ENCODE measurements at regions not wholly inside any gene's neighbourhood (a gene's known extent, or its start where the extent isn't known, plus 50 kb on each side); places are given as distances from the start of the nearest gene placed in this dataset.

- no peak for TF ChIP-seq CTCF (IDR thresholded peaks at IDR 0.05)
- Histone ChIP-seq H3K4me1 (no peaks in the 10 kb centered on the region), H3K9me3 (no peaks in the 10 kb centered on the region), H3K4me3 (no peak overlapping the region), H3K27me3 (no peaks in the 10 kb centered on the region), H3K36me3 (no peaks in the 10 kb centered on the region), H3K27ac (no peak overlapping the region)
- ATAC-seq (no peak), DNase-seq (no peak)
- intact Hi-C loops (cut with DNase I): no loop called here
Observed at GRCh38 chr14:71196921-71197320, 289.7 kb downstream of the PCNX1 start.

- no peak for DNase-seq
- no peak overlapping the region for H3K27ac ChIP-seq
- no peak overlapping the region for H3K4me3 ChIP-seq
- intact Hi-C loops (cut with DNase I): no loop called here
- H3K36me3 ChIP-seq: no peaks in the 10 kb centered on the region
- H3K27me3 ChIP-seq: no peaks in the 10 kb centered on the region
- H3K9me3 ChIP-seq: no peaks in the 10 kb centered on the region
- no peak for TF ChIP-seq CTCF (IDR thresholded peaks at IDR 0.05)
- H3K4me1 ChIP-seq: no peaks in the 10 kb centered on the region
- no peak for ATAC-seq
Observed at GRCh38 chr14:71198687-71199086, 291.4 kb downstream of the PCNX1 start.

- no peak overlapping the region for H3K27ac ChIP-seq
- no peaks in the 10 kb centered on the region for H3K9me3 ChIP-seq
- no peaks in the 10 kb centered on the region for H3K27me3 ChIP-seq
- no peaks in the 10 kb centered on the region for H3K36me3 ChIP-seq
- DNase-seq: no peak
- ATAC-seq: no peak
- no peaks in the 10 kb centered on the region for H3K4me1 ChIP-seq
- no peak for TF ChIP-seq CTCF (IDR thresholded peaks at IDR 0.05)
- intact Hi-C loops (cut with DNase I): no loop called here
- no peak overlapping the region for H3K4me3 ChIP-seq
Observed at GRCh38 chr14:71201840-71202239, 294.6 kb downstream of the PCNX1 start.

GRCh38 chr14:71202881-71203280 is 295.6 kb downstream of the PCNX1 start:
- intact Hi-C loops (cut with DNase I): no loop called here
- H3K4me1 ChIP-seq: no peaks in the 10 kb centered on the region

GRCh38 chr14:71203306-71203705 is 296.0 kb downstream of the PCNX1 start:
- Histone ChIP-seq H3K27ac (no peak overlapping the region), H3K4me3 (no peak overlapping the region), H3K36me3 (no peaks in the 10 kb centered on the region), H3K4me1 (no peaks in the 10 kb centered on the region), H3K27me3 (no peaks in the 10 kb centered on the region), H3K9me3 (no peaks in the 10 kb centered on the region)
- no peak for TF ChIP-seq CTCF (IDR thresholded peaks at IDR 0.05)
- intact Hi-C loops (cut with DNase I): no loop called here
- ATAC-seq (no peak), DNase-seq (no peak)

More at GRCh38 chr14:71202881-71203280, 295.6 kb downstream of the PCNX1 start:
- Histone ChIP-seq H3K4me3 (no peak overlapping the region), H3K9me3 (no peaks in the 10 kb centered on the region), H3K27ac (no peak overlapping the region), H3K36me3 (no peaks in the 10 kb centered on the region), H3K27me3 (no peaks in the 10 kb centered on the region)
- DNase-seq (no peak), ATAC-seq (no peak)
- no peak for TF ChIP-seq CTCF (IDR thresholded peaks at IDR 0.05)

GRCh38 chr14:71204231-71204630 is 297.0 kb downstream of the PCNX1 start:
- no peak for DNase-seq
- ATAC-seq: no peak
- no peaks in the 10 kb centered on the region for H3K27me3 ChIP-seq
- H3K9me3 ChIP-seq: no peaks in the 10 kb centered on the region
- H3K36me3 ChIP-seq: no peaks in the 10 kb centered on the region
- no peak for TF ChIP-seq CTCF (IDR thresholded peaks at IDR 0.05)
- H3K4me3 ChIP-seq: no peak overlapping the region
- intact Hi-C loops (cut with DNase I): no loop called here
- no peaks in the 10 kb centered on the region for H3K4me1 ChIP-seq
- H3K27ac ChIP-seq: no peak overlapping the region

All from upper lobe of right lung (tissue), 1 donor.